ENCODE measurements at regions not wholly inside any gene's neighbourhood (a gene's known extent, or its start where the extent isn't known, plus 50 kb on each side); places are given as distances from the start of the nearest gene placed in this dataset.

GRCh38 chr12:77608271-77608824 is 222.3 kb upstream of the NAV3 start:
- Histone ChIP-seq H3K36me3 (ENCODE audit: control insufficient read depth, insufficient read depth, low read length) (no peaks in the 10 kb centered on the region), H3K27me3 (ENCODE audit: control insufficient read depth, insufficient read depth, low read length) (no peaks in the 10 kb centered on the region), H3K9me3 (ENCODE audit: control insufficient read depth, insufficient read depth, low read depth, low read length) (no peaks in the 10 kb centered on the region), H3K27ac (ENCODE audit: low read length) (no peak overlapping the region), H3K4me1 (ENCODE audit: control insufficient read depth, insufficient read depth, low read length) (no peaks in the 10 kb centered on the region), H3K4me3 (ENCODE audit: low read depth in 2 of 2, low read length in 2 of 2) (no peak overlapping the region)
- ATAC-seq (no peak), DNase-seq (ENCODE audit: low read depth, low spot score) (no peak)
- intact Hi-C loops (cut with micrococcal nuclease; ENCODE audit: unreplicated experiment) (no loop called here), in situ Hi-C loops (cut with HindIII; ENCODE audit: low pct_unique_long_range_greater_than_20kb, low sequenced_read_pairs) (no loop called here)
- TF ChIP-seq, protein P1, sequence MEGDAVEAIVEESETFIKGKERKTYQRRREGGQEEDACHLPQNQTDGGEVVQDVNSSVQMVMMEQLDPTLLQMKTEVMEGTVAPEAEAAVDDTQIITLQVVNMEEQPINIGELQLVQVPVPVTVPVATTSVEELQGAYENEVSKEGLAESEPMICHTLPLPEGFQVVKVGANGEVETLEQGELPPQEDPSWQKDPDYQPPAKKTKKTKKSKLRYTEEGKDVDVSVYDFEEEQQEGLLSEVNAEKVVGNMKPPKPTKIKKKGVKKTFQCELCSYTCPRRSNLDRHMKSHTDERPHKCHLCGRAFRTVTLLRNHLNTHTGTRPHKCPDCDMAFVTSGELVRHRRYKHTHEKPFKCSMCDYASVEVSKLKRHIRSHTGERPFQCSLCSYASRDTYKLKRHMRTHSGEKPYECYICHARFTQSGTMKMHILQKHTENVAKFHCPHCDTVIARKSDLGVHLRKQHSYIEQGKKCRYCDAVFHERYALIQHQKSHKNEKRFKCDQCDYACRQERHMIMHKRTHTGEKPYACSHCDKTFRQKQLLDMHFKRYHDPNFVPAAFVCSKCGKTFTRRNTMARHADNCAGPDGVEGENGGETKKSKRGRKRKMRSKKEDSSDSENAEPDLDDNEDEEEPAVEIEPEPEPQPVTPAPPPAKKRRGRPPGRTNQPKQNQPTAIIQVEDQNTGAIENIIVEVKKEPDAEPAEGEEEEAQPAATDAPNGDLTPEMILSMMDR (IDR thresholded peaks at IDR 0.05) = no peak
- TF ChIP-seq SIN3A (IDR thresholded peaks at IDR 0.05; ENCODE audit: borderline replicate concordance, insufficient read depth, low read depth, low read length) (no peak), POLR2AphosphoS5 (IDR thresholded peaks at IDR 0.05; ENCODE audit: low read depth, low read length) (no peak), TCF7L2 (IDR thresholded peaks at IDR 0.05; ENCODE audit: low read depth, low read length) (no peak), REST (IDR thresholded peaks at IDR 0.05; ENCODE audit: insufficient read depth in 1 of 2, low read depth in 2 of 2, low read length in 1 of 2) (no peak)
- ChIA-PET CTCF (no interaction called here), POLR2A (no interaction called here)
- no TSS peak for BruUV-seq (replicated peaks)

GRCh38 chr12:77606348-77606747 is 224.3 kb upstream of the NAV3 start:
- Histone ChIP-seq H3K36me3 (ENCODE audit: control insufficient read depth, insufficient read depth, low read length) (no peaks in the 10 kb centered on the region), H3K4me1 (ENCODE audit: control insufficient read depth, insufficient read depth, low read length) (no peaks in the 10 kb centered on the region), H3K9me3 (ENCODE audit: control insufficient read depth, insufficient read depth, low read depth, low read length) (no peaks in the 10 kb centered on the region), H3K27me3 (ENCODE audit: control insufficient read depth, insufficient read depth, low read length) (no peaks in the 10 kb centered on the region), H3K27ac (ENCODE audit: low read length) (no peak overlapping the region), H3K4me3 (ENCODE audit: low read depth in 2 of 2, low read length in 2 of 2) (no peak overlapping the region)
- ATAC-seq = no peak
- intact Hi-C loops (cut with micrococcal nuclease; ENCODE audit: unreplicated experiment) (no loop called here), in situ Hi-C loops (cut with HindIII; ENCODE audit: low pct_unique_long_range_greater_than_20kb, low sequenced_read_pairs) (no loop called here)
- POLR2A ChIA-PET = no interaction called here
- TF ChIP-seq, protein P1 (IDR thresholded peaks at IDR 0.05) = no peak
- no peak for TF ChIP-seq TCF7L2 (IDR thresholded peaks at IDR 0.05; ENCODE audit: low read depth, low read length)
- no peak for TF ChIP-seq POLR2AphosphoS5 (IDR thresholded peaks at IDR 0.05; ENCODE audit: low read depth, low read length)
- TF ChIP-seq SIN3A (IDR thresholded peaks at IDR 0.05; ENCODE audit: borderline replicate concordance, insufficient read depth, low read depth, low read length) = no peak
- TF ChIP-seq REST (IDR thresholded peaks at IDR 0.05; ENCODE audit: insufficient read depth in 1 of 2, low read depth in 2 of 2, low read length in 1 of 2) = no peak
- DNase-seq (ENCODE audit: low read depth, low spot score) = no peak
- no TSS peak for BruUV-seq (replicated peaks)
- CTCF ChIA-PET = no interaction called here

Measured in Panc1 (cell line).